Breast epithelium (tissue), 4 donors: ENCODE measurements at regions not wholly inside any gene's neighbourhood (a gene's known extent, or its start where the extent isn't known, plus 50 kb on each side); places are given as distances from the start of the nearest gene placed in this dataset.

Experiments
- DNase-seq, 2 donors: peaks; one replicate each; pipeline ENCODE4 v3.0.0-alpha.2; 2019; ENCODE audit warnings: low spot score in 2 of 2
- H3K27ac ChIP-seq, 2 donors: fragments of 200-600 bp; sonication (generic) in 1 of 2; one replicate each; pipeline ENCODE4 v1.5.1; 2016 to 2019; ENCODE audit warnings: mild to moderate bottlenecking in 1 of 2
- H3K27me3 ChIP-seq, 2 donors: fragments of 200-600 bp; sonication (generic) in 1 of 2; one replicate each; pipeline versions ENCODE4 v1.5.1 to v1.6.0; 2017 to 2019; ENCODE audit warnings: control low read depth in 1 of 2, mild to moderate bottlenecking in 1 of 2
- H3K36me3 ChIP-seq: fragments of 200-600 bp; one replicate; pipeline ENCODE4 v1.5.1; 2019
- H3K4me1 ChIP-seq, 2 donors: fragments of 200-600 bp; sonication (generic); one replicate each; pipeline ENCODE4 v1.5.1; 2016 to 2019; ENCODE audit warnings: control low read depth in 1 of 2
- H3K4me3 ChIP-seq, 3 donors: fragments of 200-600 bp; sonication (generic); 1 replicate in 2 of 3; 2 replicates in 1 of 3; pipeline ENCODE4 v1.5.1; 2016 to 2019; ENCODE audit warnings: mild to moderate bottlenecking in 3 of 3, moderate library complexity in 2 of 3
- H3K9me3 ChIP-seq, 2 donors: fragments of 200-600 bp; sonication (generic) in 1 of 2; one replicate each; pipeline ENCODE4 v1.5.1; 2016 to 2019; ENCODE audit warnings: control low read depth in 1 of 2
- CTCF ChIP-seq, 3 donors: fragments of 450-650 bp; IDR thresholded peaks; one replicate each; pipeline ENCODE4 v1.5.1; 2016 to 2017; ENCODE audit warnings: antibody characterized with exemption in 3 of 3, mild to moderate bottlenecking in 3 of 3, moderate library complexity in 3 of 3
- POLR2A ChIP-seq: fragments of 450-650 bp; IDR thresholded peaks from one replicate; pipeline ENCODE4 v1.6.1; 2016; ENCODE audit warnings: antibody characterized with exemption, mild to moderate bottlenecking, moderate library complexity
- POLR2AphosphoS5 ChIP-seq, 3 donors: sonication (generic); formaldehyde crosslinking; IDR thresholded peaks; one replicate each; pipeline ENCODE4 v1.6.1; 2017; ENCODE audit warnings: antibody characterized with exemption in 3 of 3
- intact Hi-C: fragments of 100-400 bp; cut with DNase I; formaldehyde crosslinking; loops from one replicate; pipeline ENCODE4 v1.15.1; 2023; ENCODE audit warnings: low total_unique reads

- Histone ChIP-seq H3K4me1 (no peaks in the 10 kb centered on the region), H3K27ac (no peak overlapping the region), H3K27me3 (no peaks in the 10 kb centered on the region), H3K4me3 (no peak overlapping the region), H3K36me3 (no peaks in the 10 kb centered on the region), H3K9me3 (no peaks in the 10 kb centered on the region)
- intact Hi-C loops, result no loop called here
- no peak for DNase-seq
- no peak for TF ChIP-seq POLR2A
- no peak for TF ChIP-seq CTCF (IDR thresholded peaks at IDR 0.05)
- TF ChIP-seq POLR2AphosphoS5 (IDR thresholded peaks at IDR 0.05), result no peak
Observed at GRCh38 chr3:81033684-81034083, 727.8 kb downstream of the GBE1 start.

DNA sequence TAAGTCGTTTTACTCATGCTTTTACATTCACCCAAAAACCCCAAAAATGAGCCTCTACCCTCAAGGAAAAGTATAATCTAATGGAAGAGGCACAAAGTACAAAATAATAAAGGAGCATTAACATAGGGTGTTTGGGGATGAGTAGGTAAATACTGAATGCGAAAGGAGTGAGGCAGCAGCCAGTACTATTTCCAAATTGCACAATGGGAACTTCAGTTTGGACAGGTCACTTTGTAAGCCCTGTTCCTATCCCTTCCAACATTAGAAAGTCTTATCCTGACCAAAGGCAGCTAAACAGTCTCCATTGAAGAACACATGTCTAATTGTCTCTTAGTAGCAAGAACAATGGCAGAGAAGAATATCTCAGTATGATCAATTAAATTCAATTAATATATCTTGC lies 728.3 kb downstream of the GBE1 start:
- intact Hi-C loops, result no loop called here
- no peaks in the 10 kb centered on the region for H3K36me3 ChIP-seq
- H3K4me1 ChIP-seq, result no peaks in the 10 kb centered on the region
- no peak overlapping the region for H3K4me3 ChIP-seq
- TF ChIP-seq CTCF (IDR thresholded peaks at IDR 0.05), result no peak
- no peak for TF ChIP-seq POLR2AphosphoS5 (IDR thresholded peaks at IDR 0.05)
- no peak for TF ChIP-seq POLR2A
- H3K27ac ChIP-seq, result no peak overlapping the region
- H3K9me3 ChIP-seq, result no peaks in the 10 kb centered on the region
- H3K27me3 ChIP-seq, result no peaks in the 10 kb centered on the region
- DNase-seq, result no peak

DNA sequence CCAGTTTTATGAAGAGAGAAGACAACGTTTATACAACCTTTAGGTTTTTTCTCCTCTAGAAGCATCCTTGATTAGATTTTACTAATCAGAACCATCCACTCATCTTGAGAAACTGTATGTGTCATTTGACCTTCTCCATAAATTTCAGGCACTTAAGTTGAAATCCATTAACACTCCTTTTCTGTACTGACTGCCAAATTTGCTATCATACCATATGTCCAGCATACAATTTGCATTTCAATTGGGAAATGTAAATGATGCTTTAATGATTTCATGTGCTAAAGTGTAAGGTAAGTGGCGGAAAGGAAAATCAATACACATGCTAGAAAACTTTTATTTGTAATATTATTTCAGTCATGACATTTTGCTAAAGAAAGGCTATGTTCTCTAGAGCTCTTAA lies 731.6 kb downstream of the GBE1 start:
- no peaks in the 10 kb centered on the region for H3K9me3 ChIP-seq
- H3K36me3 ChIP-seq, result no peaks in the 10 kb centered on the region
- DNase-seq, result no peak
- H3K27ac ChIP-seq, result no peak overlapping the region
- no peaks in the 10 kb centered on the region for H3K4me1 ChIP-seq
- no peak overlapping the region for H3K4me3 ChIP-seq
- no peak for TF ChIP-seq POLR2AphosphoS5 (IDR thresholded peaks at IDR 0.05)
- TF ChIP-seq POLR2A, result no peak
- TF ChIP-seq CTCF (IDR thresholded peaks at IDR 0.05), result no peak
- intact Hi-C loops, result no loop called here
- no peaks in the 10 kb centered on the region for H3K27me3 ChIP-seq

DNA sequence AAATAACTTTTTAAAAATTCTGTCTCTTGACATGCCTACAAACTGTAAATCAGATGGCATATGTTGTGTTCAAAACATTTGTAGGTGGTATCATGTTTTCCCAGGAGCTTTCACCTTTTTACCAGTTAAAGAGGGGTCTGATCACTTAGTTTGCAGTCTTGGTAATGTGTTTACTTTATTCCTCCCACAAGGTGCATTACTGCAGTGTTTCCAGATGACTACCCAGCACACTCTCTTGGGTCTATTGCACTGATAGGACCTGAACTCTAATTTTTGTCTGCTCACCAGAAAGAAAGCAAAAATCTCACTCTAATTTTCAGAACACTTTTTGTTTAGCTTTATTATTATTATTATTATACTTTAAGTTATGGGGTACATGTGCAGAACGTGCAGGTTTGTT lies 734.1 kb downstream of the GBE1 start:
- Histone ChIP-seq H3K36me3 (no peaks in the 10 kb centered on the region), H3K4me3 (no peak overlapping the region), H3K27ac (no peak overlapping the region), H3K4me1 (no peaks in the 10 kb centered on the region), H3K27me3 (no peaks in the 10 kb centered on the region), H3K9me3 (no peaks in the 10 kb centered on the region)
- DNase-seq, result no peak
- no peak for TF ChIP-seq POLR2AphosphoS5 (IDR thresholded peaks at IDR 0.05)
- TF ChIP-seq POLR2A, result no peak
- TF ChIP-seq CTCF (IDR thresholded peaks at IDR 0.05), result no peak
- intact Hi-C loops, result no loop called here

DNA sequence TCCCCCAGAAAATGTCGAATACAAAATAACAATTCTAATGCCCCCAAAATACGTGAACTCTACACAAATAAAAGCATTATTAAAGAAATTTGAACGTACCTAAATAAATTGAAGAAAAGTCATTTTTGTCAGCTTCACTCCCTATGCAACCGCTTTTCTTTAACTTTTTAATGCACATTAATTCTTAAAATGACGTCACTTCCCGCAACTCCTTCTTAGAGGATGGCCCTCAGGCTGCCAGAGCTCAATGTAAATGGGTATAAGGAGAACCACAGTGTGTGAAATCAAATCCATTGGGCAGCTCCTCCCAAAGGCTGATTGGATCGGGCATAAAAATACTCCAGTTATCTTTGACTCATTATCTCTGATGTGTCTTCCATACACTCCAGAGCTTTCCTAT lies 736.9 kb downstream of the GBE1 start:
- no peak for DNase-seq
- Histone ChIP-seq H3K4me1 (no peaks in the 10 kb centered on the region), H3K27ac (no peak overlapping the region), H3K4me3 (no peak overlapping the region), H3K36me3 (no peaks in the 10 kb centered on the region), H3K27me3 (no peaks in the 10 kb centered on the region), H3K9me3 (no peaks in the 10 kb centered on the region)
- intact Hi-C loops, result no loop called here
- no peak for TF ChIP-seq POLR2AphosphoS5 (IDR thresholded peaks at IDR 0.05)
- TF ChIP-seq CTCF (IDR thresholded peaks at IDR 0.05), result no peak
- TF ChIP-seq POLR2A, result no peak
